Endothelial cell (in vitro differentiated cells): ENCODE measurements at regions not wholly inside any gene's neighbourhood (a gene's known extent, or its start where the extent isn't known, plus 50 kb on each side); places are given as distances from the start of the nearest gene placed in this dataset.

Experiments
- DNase-seq: peaks from one replicate; pipeline ENCODE4 v3.0.0; 2021; ENCODE audit warnings: low spot score
- H3K27ac Mint-ChIP-seq: one replicate; pipeline ENCODE4 v1.8.0; 2021; ENCODE audit warnings: mixed read lengths, inconsistent platforms; ENCODE audit not compliant: unreplicated experiment
- H3K27me3 Mint-ChIP-seq: one replicate; pipeline ENCODE4 v1.8.0; 2021; ENCODE audit warnings: mild to moderate bottlenecking, moderate library complexity, mixed read lengths, inconsistent platforms; ENCODE audit not compliant: unreplicated experiment
- H3K36me3 Mint-ChIP-seq: one replicate; pipeline ENCODE4 v1.8.0; 2021; ENCODE audit warnings: mild to moderate bottlenecking, low read depth, mixed read lengths, inconsistent platforms; ENCODE audit not compliant: unreplicated experiment
- H3K4me1 Mint-ChIP-seq: one replicate; pipeline ENCODE4 v1.8.0; 2021; ENCODE audit warnings: mild to moderate bottlenecking, mixed read lengths, inconsistent platforms; ENCODE audit not compliant: unreplicated experiment
- H3K4me3 Mint-ChIP-seq: one replicate; pipeline ENCODE4 v1.8.0; 2021; ENCODE audit warnings: mild to moderate bottlenecking, mixed read lengths, inconsistent platforms; ENCODE audit not compliant: unreplicated experiment
- H3K9me3 Mint-ChIP-seq: one replicate; pipeline ENCODE4 v1.8.0; 2021; ENCODE audit warnings: mixed read lengths, inconsistent platforms; ENCODE audit not compliant: unreplicated experiment
- TF ChIP-seq, protein P1 (sequence below): fragments of 200-600 bp; sonication (generic); IDR thresholded peaks from one replicate; pipeline ENCODE4 v1.5.0; 2021; ENCODE audit warnings: antibody characterized with exemption; ENCODE audit not compliant: unreplicated experiment

DNA sequence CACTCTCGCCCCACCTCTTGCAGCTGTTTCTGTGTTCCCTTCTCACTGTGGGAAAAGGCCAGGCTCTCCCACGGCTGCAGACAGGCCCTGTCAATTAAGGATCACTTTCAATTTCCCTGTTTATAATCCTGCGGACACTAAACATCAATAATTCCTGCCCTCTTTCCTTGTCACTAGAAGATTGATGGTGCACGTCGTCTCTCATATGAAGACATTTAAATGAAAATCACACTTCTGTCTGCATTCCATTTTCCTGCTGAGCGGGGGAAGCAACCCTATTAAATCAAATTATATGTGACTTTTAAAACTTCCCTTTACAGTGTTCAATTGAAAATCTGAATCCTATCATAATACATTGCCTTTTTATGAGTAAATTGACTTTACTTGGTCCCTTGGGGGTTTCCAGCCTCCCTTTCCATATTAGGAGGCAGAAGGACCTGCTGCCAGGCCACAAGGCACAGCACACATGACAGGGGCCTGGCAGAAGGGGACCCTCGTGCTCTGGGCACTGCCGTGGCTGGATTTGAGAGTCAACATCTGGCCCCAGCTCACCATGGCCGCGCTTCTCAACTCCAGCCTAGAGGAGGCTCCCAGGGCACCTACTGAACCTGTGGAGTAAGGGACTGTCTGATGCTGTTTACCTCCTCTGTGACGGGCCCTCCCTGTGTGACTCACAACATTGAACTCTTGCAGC is 311.0 kb upstream of the IRX4 start:
- H3K4me1 Mint-ChIP-seq, result no peaks in the 10 kb centered on the region
- DNase-seq, result no peak
- H3K36me3 Mint-ChIP-seq, result peaks cover 4% of the 10 kb centered on the region
- peaks cover 5% of the 10 kb centered on the region for H3K9me3 Mint-ChIP-seq
- peaks cover 1% of the 10 kb centered on the region for H3K27me3 Mint-ChIP-seq
- no peak overlapping the region for H3K4me3 Mint-ChIP-seq
- H3K27ac Mint-ChIP-seq, result no peak overlapping the region
- TF ChIP-seq, protein P1, sequence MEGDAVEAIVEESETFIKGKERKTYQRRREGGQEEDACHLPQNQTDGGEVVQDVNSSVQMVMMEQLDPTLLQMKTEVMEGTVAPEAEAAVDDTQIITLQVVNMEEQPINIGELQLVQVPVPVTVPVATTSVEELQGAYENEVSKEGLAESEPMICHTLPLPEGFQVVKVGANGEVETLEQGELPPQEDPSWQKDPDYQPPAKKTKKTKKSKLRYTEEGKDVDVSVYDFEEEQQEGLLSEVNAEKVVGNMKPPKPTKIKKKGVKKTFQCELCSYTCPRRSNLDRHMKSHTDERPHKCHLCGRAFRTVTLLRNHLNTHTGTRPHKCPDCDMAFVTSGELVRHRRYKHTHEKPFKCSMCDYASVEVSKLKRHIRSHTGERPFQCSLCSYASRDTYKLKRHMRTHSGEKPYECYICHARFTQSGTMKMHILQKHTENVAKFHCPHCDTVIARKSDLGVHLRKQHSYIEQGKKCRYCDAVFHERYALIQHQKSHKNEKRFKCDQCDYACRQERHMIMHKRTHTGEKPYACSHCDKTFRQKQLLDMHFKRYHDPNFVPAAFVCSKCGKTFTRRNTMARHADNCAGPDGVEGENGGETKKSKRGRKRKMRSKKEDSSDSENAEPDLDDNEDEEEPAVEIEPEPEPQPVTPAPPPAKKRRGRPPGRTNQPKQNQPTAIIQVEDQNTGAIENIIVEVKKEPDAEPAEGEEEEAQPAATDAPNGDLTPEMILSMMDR, result no peak

DNA sequence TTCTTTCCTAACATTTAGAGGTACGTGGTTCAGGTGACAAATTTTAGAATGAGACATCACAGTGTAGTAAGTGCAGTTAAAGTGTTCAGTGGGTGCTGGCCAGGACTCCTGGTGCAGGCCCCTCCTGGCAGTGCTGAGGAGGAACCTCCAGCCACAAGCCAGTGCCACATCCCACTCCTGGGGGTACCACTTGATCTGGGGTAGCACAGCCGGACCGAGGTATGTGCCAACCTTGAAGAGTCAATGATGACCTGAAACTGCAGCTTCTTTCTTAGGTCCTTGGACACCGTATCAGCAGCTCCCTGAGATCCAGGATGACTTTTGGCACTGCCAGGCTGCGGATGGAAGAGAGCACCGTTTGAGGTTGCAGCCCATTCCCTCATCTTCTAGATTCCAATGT is 310.4 kb upstream of the IRX4 start:
- Mint-ChIP-seq H3K36me3 (peaks cover 4% of the 10 kb centered on the region), H3K27ac (no peak overlapping the region), H3K27me3 (peaks cover 1% of the 10 kb centered on the region), H3K4me3 (no peak overlapping the region), H3K4me1 (no peaks in the 10 kb centered on the region), H3K9me3 (peaks cover 5% of the 10 kb centered on the region)
- TF ChIP-seq, protein P1, result no peak
- no peak for DNase-seq

DNA sequence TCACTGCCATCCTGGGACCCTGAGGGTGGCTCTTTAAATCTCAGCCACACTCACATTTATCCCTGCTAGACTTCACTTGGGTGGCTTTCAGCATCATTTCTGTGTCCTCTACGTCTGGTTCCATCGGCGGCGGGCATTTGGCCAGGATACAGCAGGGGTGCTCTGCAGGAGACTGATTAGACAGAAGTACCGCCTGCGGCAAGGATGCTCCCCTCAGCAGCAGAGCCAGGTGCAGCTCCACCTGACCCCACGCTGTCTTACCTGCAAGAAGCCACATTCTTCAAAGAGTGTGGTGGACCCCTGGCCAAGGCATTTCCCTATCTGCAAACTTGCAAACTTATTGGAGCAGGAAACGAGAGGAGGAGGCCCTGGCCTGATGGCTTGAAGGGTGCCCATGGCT is 309.8 kb upstream of the IRX4 start:
- no peaks in the 10 kb centered on the region for H3K4me1 Mint-ChIP-seq
- peaks cover 5% of the 10 kb centered on the region for H3K9me3 Mint-ChIP-seq
- TF ChIP-seq, protein P1, result no peak
- H3K4me3 Mint-ChIP-seq, result no peak overlapping the region
- H3K36me3 Mint-ChIP-seq, result peaks cover 4% of the 10 kb centered on the region
- DNase-seq, result no peak
- peaks cover 1% of the 10 kb centered on the region for H3K27me3 Mint-ChIP-seq
- no peak overlapping the region for H3K27ac Mint-ChIP-seq

DNA sequence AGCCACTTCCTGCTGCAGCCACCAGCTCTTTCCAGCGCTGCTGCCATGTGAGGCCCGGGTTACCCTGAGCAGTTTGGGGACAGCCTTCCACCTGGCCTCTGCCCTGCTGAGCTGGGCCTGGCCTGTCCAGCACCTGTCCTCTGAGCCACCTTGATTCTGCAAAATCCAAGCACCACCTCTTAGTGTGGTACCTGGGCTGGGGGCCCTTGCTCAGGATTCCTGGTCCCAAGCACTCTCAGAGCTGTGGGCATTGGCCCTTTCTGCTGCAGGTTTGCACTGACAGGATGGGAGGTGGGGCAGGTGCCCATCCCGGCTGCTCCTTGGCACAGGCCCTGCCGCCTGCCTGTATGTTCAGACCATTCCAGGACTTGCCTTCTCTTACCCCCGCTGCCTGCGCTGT is 309.2 kb upstream of the IRX4 start:
- no peak overlapping the region for H3K27ac Mint-ChIP-seq
- no peak for DNase-seq
- no peak overlapping the region for H3K4me3 Mint-ChIP-seq
- peaks cover 5% of the 10 kb centered on the region for H3K9me3 Mint-ChIP-seq
- TF ChIP-seq, protein P1, result no peak
- H3K4me1 Mint-ChIP-seq, result no peaks in the 10 kb centered on the region
- H3K27me3 Mint-ChIP-seq, result peaks cover 1% of the 10 kb centered on the region
- peaks cover 4% of the 10 kb centered on the region for H3K36me3 Mint-ChIP-seq

DNA sequence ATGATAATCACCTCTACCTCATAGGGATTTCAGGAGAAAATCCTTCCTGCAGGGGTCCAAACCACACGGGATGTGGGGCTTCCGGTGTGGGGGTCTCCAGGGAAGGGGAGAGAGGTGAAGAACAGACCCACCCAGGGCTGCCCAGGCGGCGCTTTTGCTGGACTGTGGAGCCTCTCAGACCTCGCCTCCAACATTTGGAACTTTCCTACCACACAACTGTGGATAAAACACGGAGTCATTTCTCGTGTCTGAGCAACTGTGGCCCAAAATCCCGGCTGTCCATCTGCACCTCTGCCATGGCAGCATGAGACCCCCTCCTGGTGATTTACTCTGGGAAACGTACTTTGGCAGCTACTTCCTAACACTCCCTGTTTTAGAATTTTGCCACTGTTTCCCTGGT is 307.8 kb upstream of the IRX4 start:
- H3K27ac Mint-ChIP-seq, result no peak overlapping the region
- DNase-seq, result no peak
- H3K36me3 Mint-ChIP-seq, result peaks cover under 1% of the 10 kb centered on the region
- peaks cover 1% of the 10 kb centered on the region for H3K27me3 Mint-ChIP-seq
- no peaks in the 10 kb centered on the region for H3K4me1 Mint-ChIP-seq
- peaks cover under 1% of the 10 kb centered on the region for H3K9me3 Mint-ChIP-seq
- no peak overlapping the region for H3K4me3 Mint-ChIP-seq
- TF ChIP-seq, protein P1, result no peak
